ENCODE measurements at regions not wholly inside any gene's neighbourhood (a gene's known extent, or its start where the extent isn't known, plus 50 kb on each side); places are given as distances from the start of the nearest gene placed in this dataset.

GRCh38 chr1:195979646-195980045 is 628.6 kb downstream of the KCNT2 start:
- Histone ChIP-seq H3K4me2 (ENCODE audit: insufficient read depth, low read length) (no peak overlapping the region), H3K36me3 (ENCODE audit: control insufficient read depth in 2 of 2, extremely low read depth in 1 of 2, insufficient read depth in 2 of 2, low read length in 2 of 2) (no peaks in the 10 kb centered on the region), H3K4me1 (ENCODE audit: control insufficient read depth, extremely low read depth, insufficient read depth, low read length) (no peaks in the 10 kb centered on the region), H3K9ac (replicated peaks; ENCODE audit: extremely low read depth, insufficient read depth, low read length) (no peak overlapping the region), H3K9me3 (replicated peaks; ENCODE audit: control insufficient read depth, insufficient read depth, low read length) (no peaks in the 10 kb centered on the region), H2AFZ (ENCODE audit: low read depth, low read length) (no peak overlapping the region), H4K20me1 (replicated peaks; ENCODE audit: control insufficient read depth, extremely low read depth, insufficient read depth, low read length) (no peaks in the 10 kb centered on the region), H3K79me2 (ENCODE audit: control insufficient read depth, insufficient read depth, low read length) (no peaks in the 10 kb centered on the region), H3K27ac (ENCODE audit: insufficient read depth, low read depth, low read length) (no peak overlapping the region), H3K9me1 (replicated peaks; ENCODE audit: control insufficient read depth, extremely low read depth, insufficient read depth, low read length) (no peaks in the 10 kb centered on the region), H3K27me3 (ENCODE audit: control insufficient read depth in 2 of 2, insufficient read depth in 2 of 2, low read length in 2 of 2) (no peaks in the 10 kb centered on the region), H3K4me3 (replicated peaks in 1 of 3; ENCODE audit: insufficient read depth in 1 of 3, low read depth in 1 of 3, low read length in 3 of 3) (no peak overlapping the region)
- BruUV-seq (replicated peaks): no TSS peak
- dilution Hi-C loops (cut with MboI; ENCODE audit: extremely low pct_ligation_motif_present, low sequenced_read_pairs): no loop called here
- DNase-seq (ENCODE audit: low read depth, low spot score) (no peak), FAIRE-seq (no peak)
- CTCF ChIA-PET: no interaction called here
- POLR2A ChIA-PET: no interaction called here
- intact Hi-C loops (cut with micrococcal nuclease): no loop called here
- TF ChIP-seq EZH2 (IDR thresholded peaks at IDR 0.05; ENCODE audit: borderline replicate concordance, low read depth, low read length, severe bottlenecking) (no peak), POLR2A (IDR thresholded peaks at IDR 0.05; ENCODE audit: low read depth, low read length) (no peak), FOS (IDR thresholded peaks at IDR 0.05; ENCODE audit: borderline replicate concordance, insufficient read depth, low read length) (no peak)

GRCh38 chr1:195973311-195973904 is 634.8 kb downstream of the KCNT2 start:
- TF ChIP-seq EZH2 (IDR thresholded peaks at IDR 0.05; ENCODE audit: borderline replicate concordance, low read depth, low read length, severe bottlenecking): no peak
- TF ChIP-seq, protein P1, sequence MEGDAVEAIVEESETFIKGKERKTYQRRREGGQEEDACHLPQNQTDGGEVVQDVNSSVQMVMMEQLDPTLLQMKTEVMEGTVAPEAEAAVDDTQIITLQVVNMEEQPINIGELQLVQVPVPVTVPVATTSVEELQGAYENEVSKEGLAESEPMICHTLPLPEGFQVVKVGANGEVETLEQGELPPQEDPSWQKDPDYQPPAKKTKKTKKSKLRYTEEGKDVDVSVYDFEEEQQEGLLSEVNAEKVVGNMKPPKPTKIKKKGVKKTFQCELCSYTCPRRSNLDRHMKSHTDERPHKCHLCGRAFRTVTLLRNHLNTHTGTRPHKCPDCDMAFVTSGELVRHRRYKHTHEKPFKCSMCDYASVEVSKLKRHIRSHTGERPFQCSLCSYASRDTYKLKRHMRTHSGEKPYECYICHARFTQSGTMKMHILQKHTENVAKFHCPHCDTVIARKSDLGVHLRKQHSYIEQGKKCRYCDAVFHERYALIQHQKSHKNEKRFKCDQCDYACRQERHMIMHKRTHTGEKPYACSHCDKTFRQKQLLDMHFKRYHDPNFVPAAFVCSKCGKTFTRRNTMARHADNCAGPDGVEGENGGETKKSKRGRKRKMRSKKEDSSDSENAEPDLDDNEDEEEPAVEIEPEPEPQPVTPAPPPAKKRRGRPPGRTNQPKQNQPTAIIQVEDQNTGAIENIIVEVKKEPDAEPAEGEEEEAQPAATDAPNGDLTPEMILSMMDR (IDR thresholded peaks at IDR 0.05; ENCODE audit: extremely low read depth in 1 of 2, insufficient read depth in 1 of 2, low read depth in 1 of 2, low read length in 2 of 2): no peak
- no peak for TF ChIP-seq MYC (IDR thresholded peaks at IDR 0.05; ENCODE audit: low read depth, low read length)
- Histone ChIP-seq H3K27me3 (ENCODE audit: control insufficient read depth in 2 of 2, insufficient read depth in 2 of 2, low read length in 2 of 2) (no peaks in the 10 kb centered on the region), H3K9me1 (replicated peaks; ENCODE audit: control insufficient read depth, extremely low read depth, insufficient read depth, low read length) (no peaks in the 10 kb centered on the region), H3K9ac (replicated peaks; ENCODE audit: extremely low read depth, insufficient read depth, low read length) (no peak overlapping the region), H3K27ac (ENCODE audit: insufficient read depth, low read depth, low read length) (no peak overlapping the region), H3K4me3 (replicated peaks in 1 of 3; ENCODE audit: insufficient read depth in 1 of 3, low read depth in 1 of 3, low read length in 3 of 3) (no peak overlapping the region), H3K4me2 (ENCODE audit: insufficient read depth, low read length) (no peak overlapping the region), H4K20me1 (replicated peaks; ENCODE audit: control insufficient read depth, extremely low read depth, insufficient read depth, low read length) (no peaks in the 10 kb centered on the region), H3K4me1 (ENCODE audit: control insufficient read depth, extremely low read depth, insufficient read depth, low read length) (no peaks in the 10 kb centered on the region), H2AFZ (ENCODE audit: low read depth, low read length) (no peak overlapping the region), H3K36me3 (ENCODE audit: control insufficient read depth in 2 of 2, extremely low read depth in 1 of 2, insufficient read depth in 2 of 2, low read length in 2 of 2) (no peaks in the 10 kb centered on the region), H3K79me2 (ENCODE audit: control insufficient read depth, insufficient read depth, low read length) (no peaks in the 10 kb centered on the region), H3K9me3 (replicated peaks; ENCODE audit: control insufficient read depth, insufficient read depth, low read length) (no peaks in the 10 kb centered on the region)
- dilution Hi-C loops (cut with MboI; ENCODE audit: extremely low pct_ligation_motif_present, low sequenced_read_pairs) (no loop called here), intact Hi-C loops (cut with micrococcal nuclease) (no loop called here)
- BruUV-seq (replicated peaks): no TSS peak
- no peak for FAIRE-seq
- POLR2A ChIA-PET: no interaction called here
- CTCF ChIA-PET: no interaction called here
- no peak for DNase-seq (ENCODE audit: low read depth, low spot score)
